ENCODE measurements at regions not wholly inside any gene's neighbourhood (a gene's known extent, or its start where the extent isn't known, plus 50 kb on each side); places are given as distances from the start of the nearest gene placed in this dataset.
A peak's percentile ranks its signal among the peaks of the same experiment; 100 is the strongest.

DNA sequence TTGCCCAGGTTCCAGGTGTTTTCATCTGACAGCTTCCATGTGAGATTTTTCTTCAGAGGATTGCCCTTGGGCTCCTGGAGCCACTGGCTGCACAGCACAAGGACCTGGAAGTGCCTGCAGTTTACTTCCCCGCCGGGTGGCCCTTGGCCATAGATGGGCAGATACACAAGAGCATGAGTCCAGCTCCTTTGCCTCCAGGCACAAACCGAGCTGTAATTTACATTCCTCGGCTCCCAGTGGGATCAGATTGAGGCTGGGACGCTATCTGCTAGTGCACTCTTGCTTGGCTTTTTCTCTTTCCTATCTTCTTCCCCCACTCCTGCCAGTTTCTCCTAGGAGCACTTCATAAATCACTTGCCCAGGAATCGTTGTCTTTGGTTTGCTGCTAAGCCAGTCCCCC, 85.4 kb upstream of the RALY start:
- DNase-seq (ENCODE audit: low spot score) = no peak

DNA sequence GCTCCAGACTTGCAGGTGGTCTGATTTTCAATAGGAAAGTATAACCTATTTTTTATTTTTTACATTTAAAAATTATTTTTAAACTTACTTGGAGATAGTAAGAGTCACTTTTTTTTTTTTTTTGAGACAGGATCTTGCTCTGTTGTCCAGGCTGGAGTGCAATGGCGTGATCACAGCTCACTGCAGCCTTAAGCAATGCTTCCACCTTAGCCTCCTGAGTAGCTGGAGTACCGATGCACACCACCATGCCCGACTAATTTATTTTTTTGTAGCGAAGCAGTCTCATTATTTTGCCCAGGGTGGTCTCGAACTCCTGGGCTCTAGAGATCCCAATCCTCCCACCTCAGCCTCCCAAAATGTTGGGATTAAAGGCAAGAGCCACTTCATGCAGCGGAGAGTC, 84.8 kb upstream of the RALY start:
- DNase-seq (ENCODE audit: low spot score) = no peak

DNA sequence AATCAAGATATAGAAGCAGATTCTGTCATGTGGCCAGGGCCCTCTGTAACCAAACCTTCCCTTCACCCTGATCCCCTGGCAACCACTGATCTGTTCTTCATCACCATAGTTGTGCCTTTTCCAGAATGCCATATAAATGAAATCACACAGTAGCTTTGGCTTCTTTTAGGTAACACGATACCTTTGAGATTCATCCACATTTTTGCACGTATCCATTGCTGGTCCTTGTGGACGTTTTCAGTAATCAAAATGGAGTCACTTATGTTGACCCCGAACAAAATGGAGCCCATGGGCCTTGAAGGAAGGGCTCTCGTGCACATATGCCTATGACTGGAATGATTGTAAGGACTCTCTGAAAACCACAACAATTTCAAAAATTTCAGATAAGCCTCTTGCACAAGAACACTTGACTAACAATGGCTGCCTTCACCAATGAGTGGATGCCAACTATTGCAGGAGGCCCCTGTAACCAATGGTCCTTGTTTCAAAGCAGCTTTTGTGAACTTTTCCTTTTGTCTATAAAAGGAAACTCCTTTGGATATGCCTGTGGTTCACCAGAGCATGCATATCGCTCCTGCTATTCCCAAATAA, 84.3 kb upstream of the RALY start:
- DNase-seq (ENCODE audit: low spot score) = no peak

DNA sequence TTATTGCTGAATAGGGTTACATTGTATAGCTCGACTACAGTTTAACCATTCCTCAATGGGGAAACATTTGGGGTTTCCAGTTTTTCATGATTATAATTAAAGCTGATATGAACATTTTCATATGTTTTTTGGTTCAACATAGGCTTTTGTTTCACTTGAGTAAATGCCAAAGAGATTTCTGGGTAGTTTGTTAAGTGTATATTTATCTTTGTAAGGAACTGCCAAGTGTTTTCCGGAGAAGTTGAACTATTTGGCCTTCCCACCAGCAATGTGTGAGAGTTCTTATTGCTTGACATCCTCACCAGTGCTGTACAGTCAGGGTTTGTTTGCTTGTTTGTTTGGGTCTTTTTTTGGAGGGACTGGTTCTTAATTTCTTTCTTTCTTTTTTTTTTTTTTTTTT, 83.7 kb upstream of the RALY start:
- DNase-seq (ENCODE audit: low spot score) = no peak

DNA sequence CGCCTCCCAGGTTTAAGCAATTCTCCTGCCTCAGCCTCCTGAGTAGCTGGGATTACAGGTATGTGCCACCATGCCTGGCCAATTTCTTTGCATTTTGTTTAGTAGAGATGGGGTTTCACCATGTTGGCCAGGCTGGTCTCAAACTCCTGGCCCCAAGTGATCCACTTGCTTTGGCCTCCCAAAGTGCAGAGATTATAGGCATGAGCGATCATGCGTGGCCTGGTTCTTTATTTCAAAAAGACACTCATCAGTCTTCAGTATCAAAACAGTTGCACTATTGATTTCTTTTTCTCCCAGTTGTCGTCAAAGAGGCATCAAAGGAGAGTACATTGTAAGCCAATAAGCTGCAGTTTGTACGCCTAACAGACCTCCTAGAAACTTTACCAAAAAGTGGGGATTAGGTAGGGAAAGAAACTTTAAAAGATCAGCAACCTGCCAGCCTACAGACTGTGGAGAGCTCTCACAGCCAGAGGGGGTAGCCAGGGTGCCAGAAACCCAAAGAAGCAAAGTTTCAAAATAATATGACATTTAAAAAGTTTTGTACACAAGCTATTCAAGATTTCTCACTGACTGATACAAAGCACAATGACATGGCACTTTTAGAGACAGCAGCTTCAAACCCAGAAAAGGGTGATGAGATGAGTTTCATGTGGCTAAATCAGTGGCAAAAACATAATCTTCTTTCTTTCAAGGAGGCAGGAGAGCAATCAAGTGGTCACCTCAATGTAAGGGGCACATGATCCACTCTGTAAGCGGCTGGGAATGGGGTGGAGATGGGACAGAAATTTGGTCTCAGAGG, 83.0 kb upstream of the RALY start:
- no peak for DNase-seq (ENCODE audit: low spot score)

DNA sequence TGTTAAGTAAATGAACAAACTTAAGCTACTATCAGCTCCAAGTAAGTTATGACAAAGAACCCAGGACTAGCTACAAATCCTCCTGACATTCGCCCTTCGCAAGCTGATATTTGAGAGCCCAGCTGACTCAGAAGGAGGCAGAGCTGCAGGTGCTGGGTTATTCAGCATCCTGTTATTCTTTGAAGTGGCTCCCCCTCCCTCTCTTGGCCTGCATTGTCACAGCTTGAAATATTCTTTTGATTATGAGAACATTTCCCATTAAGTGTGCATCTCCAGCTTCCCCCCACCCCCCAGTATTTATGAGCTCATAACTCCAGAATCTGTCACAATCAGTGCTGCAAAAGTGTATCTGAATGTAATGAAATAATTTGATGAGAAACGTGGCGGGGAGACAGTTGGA, 78.8 kb upstream of the RALY start:
- DNase-seq (ENCODE audit: low spot score) = no peak

DNA sequence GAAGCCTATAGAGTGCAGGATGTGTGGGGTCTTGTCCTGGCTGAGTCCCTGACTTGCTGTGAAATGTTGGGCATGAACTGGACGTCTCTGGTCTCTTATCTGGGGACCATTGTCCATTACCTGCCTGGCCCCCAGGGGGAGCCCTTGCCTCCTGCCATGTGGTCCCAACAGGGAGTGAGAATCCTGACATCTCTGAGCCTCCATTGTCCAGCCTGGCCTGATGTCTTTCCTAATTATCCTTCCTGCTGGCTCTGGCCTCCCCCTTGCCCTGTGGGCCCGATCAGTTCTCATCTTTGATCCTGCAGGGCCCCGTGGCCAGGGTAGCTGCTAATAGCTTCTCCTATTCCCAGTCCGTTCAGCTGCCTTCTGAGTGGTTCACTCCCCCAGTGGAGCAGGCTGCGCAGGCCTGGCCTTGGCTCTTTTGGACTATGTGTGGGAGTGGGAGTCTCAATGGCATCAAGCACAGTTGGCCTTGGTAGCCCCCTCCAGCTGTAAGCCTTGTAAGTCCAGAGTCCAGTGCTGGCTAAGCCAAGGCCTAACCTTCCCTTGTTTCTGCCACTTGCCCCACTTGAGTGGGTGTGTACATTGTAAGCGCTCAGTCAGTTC, 77.9 kb upstream of the RALY start:
- DNase-seq (ENCODE audit: low spot score) = peak; percentile 39

DNA sequence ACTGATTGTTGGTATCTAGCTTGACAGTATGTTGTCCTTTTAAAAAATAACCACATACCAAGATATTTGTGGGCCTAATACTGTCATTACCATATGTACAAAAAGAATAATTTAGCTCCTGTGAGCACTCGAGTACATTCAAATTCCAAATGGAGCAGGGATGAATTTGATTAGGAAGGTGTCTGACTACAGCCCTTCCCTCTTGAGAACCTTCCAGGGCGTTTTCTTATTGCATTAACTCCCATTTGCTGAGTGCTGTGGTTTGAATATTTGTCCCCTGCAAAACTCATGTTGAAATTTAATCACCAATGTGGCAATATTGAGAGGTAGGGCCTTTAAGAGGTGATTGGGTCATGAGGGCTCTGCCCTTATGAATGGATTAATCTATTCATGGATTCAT, 76.9 kb upstream of the RALY start:
- no peak for DNase-seq (ENCODE audit: low spot score)

DNA sequence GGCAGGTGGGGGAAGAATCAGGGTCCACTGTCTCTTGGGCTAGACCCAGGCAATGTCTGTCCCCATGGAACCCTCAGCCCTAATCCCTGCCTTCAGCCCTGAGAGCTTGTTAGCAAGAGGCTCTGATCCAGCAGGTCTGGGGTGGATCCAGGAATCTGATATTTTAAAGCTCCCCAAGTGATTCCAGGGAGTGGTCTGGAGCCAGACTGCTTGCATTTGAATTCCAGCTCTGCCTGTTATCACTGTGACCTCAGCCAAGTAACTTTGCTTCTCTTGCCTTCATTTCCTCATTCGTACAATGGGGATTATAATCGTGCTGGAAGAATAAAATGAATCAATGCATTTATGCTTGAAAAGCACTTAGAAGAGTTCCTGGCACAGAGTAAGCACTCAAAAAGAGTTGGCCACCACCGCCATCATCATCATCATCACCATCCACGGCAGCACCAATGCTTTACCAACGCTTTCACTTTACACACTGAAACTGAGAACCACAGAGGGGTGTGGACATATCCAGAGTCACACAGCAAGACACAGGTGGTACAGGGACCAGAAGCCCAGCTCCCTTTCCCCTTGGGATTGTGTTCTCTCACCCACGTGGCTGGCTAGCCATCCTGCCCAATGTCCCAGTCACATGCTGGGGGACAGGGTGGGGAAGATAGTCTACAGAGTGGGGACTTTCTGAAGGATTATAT, 75.7 kb upstream of the RALY start:
- DNase-seq (ENCODE audit: low spot score) = no peak

DNA sequence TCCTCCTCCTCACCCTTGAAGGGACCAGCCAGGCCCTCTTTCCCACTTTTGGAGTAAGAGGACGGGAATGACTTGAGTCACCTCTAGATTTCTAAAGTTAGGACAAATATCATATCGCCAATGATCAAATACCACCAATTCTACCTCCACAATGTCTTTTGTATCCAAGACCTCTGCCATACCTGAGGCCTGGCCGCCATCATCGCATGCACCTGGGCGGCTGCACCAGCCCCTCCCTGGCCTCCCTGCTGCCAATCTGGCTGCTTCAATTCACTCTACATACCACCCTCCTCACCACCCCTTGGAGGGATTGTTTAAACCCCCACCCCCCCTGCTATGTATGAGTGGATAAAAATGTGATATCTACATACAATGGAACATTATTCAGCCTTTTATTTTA, 75.0 kb upstream of the RALY start:
- DNase-seq (ENCODE audit: low spot score) = no peak

DNA sequence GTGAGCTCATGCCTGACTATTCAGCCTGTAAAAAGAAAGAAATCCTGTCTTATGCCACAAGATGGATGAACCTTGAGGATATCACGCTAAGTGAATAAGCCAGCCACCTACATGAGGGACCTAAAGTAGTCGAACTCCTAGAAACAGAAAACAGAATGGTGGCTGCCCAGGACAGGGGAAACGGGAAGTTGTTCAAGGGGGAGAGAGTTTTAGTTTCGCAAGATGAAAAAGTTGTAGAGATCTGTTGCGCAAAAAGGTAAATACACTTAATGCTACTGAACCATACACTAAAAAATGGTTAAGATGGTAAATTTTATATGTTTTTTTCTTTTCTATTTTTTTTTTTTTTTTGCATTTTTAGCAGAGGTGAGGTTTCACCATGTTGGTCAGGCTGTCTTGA, 74.1 kb upstream of the RALY start:
- DNase-seq (ENCODE audit: low spot score) = no peak

DNA sequence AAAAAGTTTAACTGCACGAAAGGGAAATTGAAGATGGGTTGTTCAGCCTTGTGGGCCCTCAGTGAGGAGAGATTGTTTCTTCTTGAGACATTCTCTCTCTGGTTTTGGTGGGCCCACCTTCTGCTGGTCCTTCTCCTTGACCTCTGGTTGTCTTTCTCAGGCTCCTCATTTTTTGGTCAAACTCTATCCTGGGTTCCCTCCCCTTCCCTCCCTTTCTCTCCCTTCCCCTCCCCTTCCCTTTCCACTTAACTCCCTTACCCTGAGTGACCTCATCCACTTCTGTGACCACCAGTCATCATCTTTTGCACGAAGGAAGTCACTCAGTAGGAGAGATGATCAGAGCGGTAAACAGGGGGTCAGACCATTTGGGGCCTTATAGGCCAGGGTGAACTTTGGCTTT, 71.5 kb upstream of the RALY start:
- no peak for DNase-seq (ENCODE audit: low spot score)

DNA sequence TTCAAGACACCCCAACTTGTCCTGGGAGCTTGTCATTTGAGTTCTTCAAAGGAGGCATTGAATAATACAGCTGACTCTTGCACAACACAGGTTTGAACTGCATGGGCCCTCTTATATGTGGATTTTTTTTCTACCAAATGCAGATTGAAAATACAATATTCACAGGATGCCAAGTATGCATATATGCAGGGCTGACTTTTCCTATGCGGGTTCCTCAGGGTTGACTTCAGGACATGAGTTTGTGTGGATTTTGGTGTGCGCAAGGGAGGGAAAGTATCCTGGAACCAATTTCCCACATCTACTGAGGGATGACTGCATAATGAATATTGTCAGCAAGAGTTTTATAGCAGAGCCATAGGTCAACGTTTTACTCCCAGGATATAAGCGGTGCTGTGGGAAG, 70.0 kb upstream of the RALY start:
- no peak for DNase-seq (ENCODE audit: low spot score)

DNA sequence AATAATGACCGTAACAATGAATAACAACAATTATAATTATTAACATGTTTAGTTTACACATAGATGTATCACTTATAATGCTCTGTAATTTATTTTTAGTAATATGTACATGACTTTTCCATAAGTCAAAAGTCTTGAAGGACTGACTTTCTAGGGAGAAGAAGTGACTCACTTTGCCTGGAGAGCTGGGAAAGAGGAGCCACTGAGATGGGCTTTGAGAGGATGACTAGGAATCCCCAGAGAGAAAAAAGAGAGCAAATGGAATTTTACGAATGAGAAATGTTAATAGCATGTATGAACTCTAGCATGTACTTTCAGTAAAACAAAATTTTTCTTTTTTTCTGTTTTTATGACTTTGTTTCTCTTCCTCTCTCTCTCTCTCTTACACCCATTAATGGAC, 67.8 kb upstream of the RALY start:
- no peak for DNase-seq (ENCODE audit: low spot score)

DNA sequence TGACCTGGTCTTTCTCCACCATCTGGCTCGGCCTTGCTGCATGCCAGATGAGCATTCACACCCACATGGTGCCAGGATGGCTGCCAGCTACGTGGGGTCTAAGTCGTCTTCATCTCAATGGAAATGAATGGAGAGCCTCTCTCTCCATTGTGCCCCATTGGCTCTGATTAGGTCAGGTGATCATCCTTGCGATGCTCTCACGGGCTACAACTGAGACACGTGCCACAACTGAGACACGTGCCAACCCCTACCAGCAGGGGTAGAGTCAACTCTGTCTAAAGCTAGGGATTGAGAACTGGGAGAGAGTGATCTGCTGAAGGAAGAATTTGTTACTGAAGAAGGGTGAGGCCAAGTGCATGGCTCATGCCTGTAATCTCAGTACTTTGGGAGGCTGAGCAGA, 67.3 kb upstream of the RALY start:
- no peak for DNase-seq (ENCODE audit: low spot score)

DNA sequence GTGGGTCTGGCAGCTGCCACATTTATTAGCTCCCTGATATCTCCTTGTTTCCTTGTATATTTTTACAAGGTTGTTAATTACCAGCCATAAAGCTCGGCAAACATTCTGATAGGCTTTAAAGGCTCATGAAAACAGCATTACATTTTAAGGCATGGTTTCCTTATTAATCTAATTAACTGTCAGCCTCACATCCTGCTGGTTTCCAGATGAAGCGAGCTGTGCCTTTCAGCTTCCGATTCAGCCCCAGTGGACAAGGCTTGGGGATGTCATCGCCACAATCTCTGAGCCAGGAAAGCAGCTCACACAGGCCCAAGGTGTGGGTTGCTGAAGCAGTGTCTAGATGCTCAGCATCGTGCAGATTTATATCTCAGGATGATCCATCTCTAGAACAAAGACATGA, 66.0 kb upstream of the RALY start:
- DNase-seq (ENCODE audit: low spot score) = no peak

DNA sequence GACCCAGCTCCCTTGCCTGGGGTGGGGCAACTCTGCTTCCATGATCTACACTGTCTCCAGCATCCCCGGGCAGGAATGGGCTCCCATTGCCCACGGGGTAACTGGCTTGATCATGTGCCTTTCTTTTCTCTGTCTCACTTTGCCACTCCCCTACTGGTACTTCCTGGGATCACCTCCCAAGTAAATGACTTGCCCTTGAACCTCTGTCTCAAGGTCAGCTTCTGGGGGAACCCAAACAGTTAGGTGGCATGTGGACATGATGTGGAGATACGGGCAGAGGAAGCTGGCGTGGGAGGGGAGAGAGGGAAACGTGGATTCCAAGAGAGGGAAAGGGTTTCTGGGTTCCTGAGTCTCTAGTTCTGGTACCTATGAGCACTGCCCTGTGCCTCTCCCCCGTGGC, 63.8 kb upstream of the RALY start:
- DNase-seq (ENCODE audit: low spot score) = no peak

DNA sequence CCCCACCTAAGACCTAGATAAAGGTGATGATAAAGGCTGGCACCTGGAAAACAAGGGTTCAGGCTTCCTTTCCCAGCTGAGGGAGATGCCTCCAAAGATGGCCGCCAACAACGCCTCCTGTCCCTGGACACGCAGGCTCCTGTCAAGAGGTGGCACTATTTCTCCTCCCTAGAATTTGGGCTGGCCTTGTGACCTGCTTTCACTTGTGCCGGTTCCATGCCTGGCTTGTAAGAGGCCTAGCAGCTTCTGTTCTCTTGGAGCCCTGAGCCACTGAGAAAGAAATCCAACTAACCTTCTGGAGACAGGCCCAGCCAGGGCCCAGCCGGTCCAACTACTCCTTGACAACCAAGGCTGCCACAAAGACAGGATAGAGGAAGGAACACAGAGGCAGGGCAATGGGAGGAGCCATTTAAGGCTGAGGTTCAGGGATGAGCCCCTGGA, 60.2 kb upstream of the RALY start:
- DNase-seq (ENCODE audit: low spot score) = peak; percentile 52

DNA sequence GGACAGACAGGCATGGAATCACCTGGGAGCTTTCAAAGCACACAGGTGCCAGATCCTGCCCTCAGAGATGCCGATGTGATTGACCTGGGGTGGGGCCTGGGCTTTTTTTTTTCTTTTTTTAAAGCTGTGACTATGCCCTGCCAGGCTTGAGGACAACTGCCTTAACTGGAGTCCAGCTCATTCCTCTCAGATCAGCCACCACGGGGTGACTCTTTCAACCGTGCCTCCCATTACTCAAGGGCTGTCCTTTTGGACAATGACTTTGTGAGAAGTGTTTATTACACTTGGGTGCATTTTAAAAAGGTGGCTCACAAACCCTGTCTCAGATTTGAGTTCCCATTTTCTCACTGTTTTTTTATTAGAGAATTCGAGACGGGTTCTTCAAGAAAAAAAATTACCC, 57.1 kb upstream of the RALY start:
- DNase-seq (ENCODE audit: low spot score) = no peak

DNA sequence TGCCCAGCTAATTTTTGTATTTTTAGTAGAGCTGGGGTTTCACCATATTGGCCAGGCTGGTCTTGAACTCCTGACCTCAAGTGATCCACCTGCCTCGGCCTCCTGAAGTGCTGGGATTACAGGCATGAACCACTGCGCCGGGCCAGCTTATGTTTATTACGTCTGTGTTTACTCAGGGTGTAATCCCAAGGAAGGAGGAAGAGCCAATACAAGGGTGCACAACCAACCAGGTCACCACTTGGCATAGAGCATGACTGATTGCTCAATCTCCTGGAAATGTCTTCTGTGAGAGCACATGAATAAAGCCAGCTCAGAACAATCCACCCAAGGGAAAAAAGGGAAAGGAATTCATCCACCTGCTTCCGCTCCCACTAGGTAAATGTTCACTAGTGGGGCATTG, 54.7 kb upstream of the RALY start:
- DNase-seq (ENCODE audit: low spot score) = peak; percentile 65

DNA sequence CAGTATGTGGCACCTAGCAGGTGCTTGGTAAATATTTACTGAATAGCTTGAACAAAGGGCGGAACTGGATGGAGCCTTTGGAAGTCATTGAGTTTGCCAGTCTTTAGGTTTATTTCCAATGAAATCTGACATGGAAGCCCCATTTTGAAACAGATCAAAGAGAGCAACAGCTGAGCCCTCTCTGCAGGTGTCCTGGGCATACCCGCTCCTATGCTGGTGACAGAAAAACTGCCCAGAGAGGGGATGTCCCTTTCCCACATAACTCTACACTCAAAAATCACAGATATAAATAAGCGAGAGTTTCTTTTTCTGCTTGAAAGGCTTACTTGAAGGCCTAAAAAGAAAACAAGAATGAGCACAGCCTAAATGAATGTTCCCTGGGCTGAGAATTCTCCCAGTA, 53.0 kb upstream of the RALY start:
- no peak for DNase-seq (ENCODE audit: low spot score)

All from mucosa of gallbladder (tissue), 1 donor.